ENCODE measurements at regions not wholly inside any gene's neighbourhood (a gene's known extent, or its start where the extent isn't known, plus 50 kb on each side); places are given as distances from the start of the nearest gene placed in this dataset.

DNA sequence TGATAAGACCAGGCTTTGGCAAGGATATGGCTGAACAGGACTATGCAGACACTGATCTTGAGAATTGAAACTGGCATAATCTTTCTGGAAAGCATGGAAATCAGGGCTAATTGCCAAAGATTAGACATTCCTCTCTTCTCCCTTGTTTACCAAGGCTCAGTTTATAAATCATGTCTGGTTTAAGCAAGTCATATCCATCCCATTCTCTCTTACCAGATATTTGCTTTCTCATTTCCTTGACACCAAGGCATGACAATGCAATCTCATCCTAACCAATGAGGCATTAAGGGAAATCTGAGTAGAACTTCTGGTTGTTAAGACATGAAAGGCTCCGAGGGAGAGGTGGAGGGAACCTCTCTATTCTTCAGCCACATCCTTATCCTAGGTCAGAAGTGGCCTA lies 110.3 kb upstream of the CEP85L start:
- TF ChIP-seq EZH2phosphoT487 (IDR thresholded peaks at IDR 0.05; ENCODE audit: low read depth): no peak
- TF ChIP-seq, protein P1, sequence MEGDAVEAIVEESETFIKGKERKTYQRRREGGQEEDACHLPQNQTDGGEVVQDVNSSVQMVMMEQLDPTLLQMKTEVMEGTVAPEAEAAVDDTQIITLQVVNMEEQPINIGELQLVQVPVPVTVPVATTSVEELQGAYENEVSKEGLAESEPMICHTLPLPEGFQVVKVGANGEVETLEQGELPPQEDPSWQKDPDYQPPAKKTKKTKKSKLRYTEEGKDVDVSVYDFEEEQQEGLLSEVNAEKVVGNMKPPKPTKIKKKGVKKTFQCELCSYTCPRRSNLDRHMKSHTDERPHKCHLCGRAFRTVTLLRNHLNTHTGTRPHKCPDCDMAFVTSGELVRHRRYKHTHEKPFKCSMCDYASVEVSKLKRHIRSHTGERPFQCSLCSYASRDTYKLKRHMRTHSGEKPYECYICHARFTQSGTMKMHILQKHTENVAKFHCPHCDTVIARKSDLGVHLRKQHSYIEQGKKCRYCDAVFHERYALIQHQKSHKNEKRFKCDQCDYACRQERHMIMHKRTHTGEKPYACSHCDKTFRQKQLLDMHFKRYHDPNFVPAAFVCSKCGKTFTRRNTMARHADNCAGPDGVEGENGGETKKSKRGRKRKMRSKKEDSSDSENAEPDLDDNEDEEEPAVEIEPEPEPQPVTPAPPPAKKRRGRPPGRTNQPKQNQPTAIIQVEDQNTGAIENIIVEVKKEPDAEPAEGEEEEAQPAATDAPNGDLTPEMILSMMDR (IDR thresholded peaks at IDR 0.05; ENCODE audit: low read depth, low read length): no peak
- Histone ChIP-seq H3K4me3 (ENCODE audit: low read length) (no peak overlapping the region), H2AFZ (ENCODE audit: low read depth, low read length) (no peak overlapping the region), H3K9ac (ENCODE audit: low read length) (no peak overlapping the region), H3K4me2 (ENCODE audit: low read length) (no peak overlapping the region), H3K27ac (ENCODE audit: low read length) (no peak overlapping the region), H3K36me3 (replicated peaks; ENCODE audit: low read depth, low read length) (no peaks in the 10 kb centered on the region), H4K20me1 (ENCODE audit: insufficient read depth, low read length) (no peaks in the 10 kb centered on the region), H3K9me3 (ENCODE audit: insufficient read depth, low read length) (no peaks in the 10 kb centered on the region), H3K27me3 (ENCODE audit: low read depth, low read length) (peaks cover 7% of the 10 kb centered on the region; the same call in 1 of the 2 replicates), H3K4me1 (ENCODE audit: low read length) (peaks cover 6% of the 10 kb centered on the region), H3K79me2 (ENCODE audit: low read length) (no peaks in the 10 kb centered on the region)

- no peak for TF ChIP-seq EZH2phosphoT487 (IDR thresholded peaks at IDR 0.05; ENCODE audit: low read depth)
- TF ChIP-seq, protein P1 (IDR thresholded peaks at IDR 0.05; ENCODE audit: low read depth, low read length): no peak
- no peaks in the 10 kb centered on the region for H4K20me1 ChIP-seq (ENCODE audit: insufficient read depth, low read length)
- H3K4me1 ChIP-seq (ENCODE audit: low read length): peaks cover 6% of the 10 kb centered on the region
- H3K27ac ChIP-seq (ENCODE audit: low read length): no peak overlapping the region
- H3K36me3 ChIP-seq (replicated peaks; ENCODE audit: low read depth, low read length): no peaks in the 10 kb centered on the region
- H3K9ac ChIP-seq (ENCODE audit: low read length): no peak overlapping the region
- no peak overlapping the region for H3K4me3 ChIP-seq (ENCODE audit: low read length)
- H3K79me2 ChIP-seq (ENCODE audit: low read length): no peaks in the 10 kb centered on the region
- no peaks in the 10 kb centered on the region for H3K9me3 ChIP-seq (ENCODE audit: insufficient read depth, low read length)
- no peak overlapping the region for H2AFZ ChIP-seq (ENCODE audit: low read depth, low read length)
- H3K27me3 ChIP-seq (ENCODE audit: low read depth, low read length): peaks cover 7% of the 10 kb centered on the region; the same call in 1 of the 2 replicates
- H3K4me2 ChIP-seq (ENCODE audit: low read length): no peak overlapping the region
Observed at GRCh38 chr6:118758946-118759345, 107.6 kb upstream of the CEP85L start.

GRCh38 chr6:118755941-118756646 lies 104.7 kb upstream of the CEP85L start:
- no peaks in the 10 kb centered on the region for H3K36me3 ChIP-seq (replicated peaks; ENCODE audit: low read depth, low read length)
- no peaks in the 10 kb centered on the region for H4K20me1 ChIP-seq (ENCODE audit: insufficient read depth, low read length)
- no peak overlapping the region for H2AFZ ChIP-seq (ENCODE audit: low read depth, low read length)
- peaks cover 6% of the 10 kb centered on the region for H3K4me1 ChIP-seq (ENCODE audit: low read length)
- TF ChIP-seq EZH2phosphoT487 (IDR thresholded peaks at IDR 0.05; ENCODE audit: low read depth): no peak
- TF ChIP-seq, protein P1 (IDR thresholded peaks at IDR 0.05; ENCODE audit: low read depth, low read length): no peak
- peaks cover 7% of the 10 kb centered on the region; the same call in 1 of the 2 replicates for H3K27me3 ChIP-seq (ENCODE audit: low read depth, low read length)
- no peak overlapping the region for H3K4me2 ChIP-seq (ENCODE audit: low read length)
- no peak overlapping the region for H3K9ac ChIP-seq (ENCODE audit: low read length)
- no peaks in the 10 kb centered on the region for H3K79me2 ChIP-seq (ENCODE audit: low read length)
- H3K27ac ChIP-seq (ENCODE audit: low read length): no peak overlapping the region
- no peak overlapping the region for H3K4me3 ChIP-seq (ENCODE audit: low read length)
- H3K9me3 ChIP-seq (ENCODE audit: insufficient read depth, low read length): no peaks in the 10 kb centered on the region

- Histone ChIP-seq H3K27me3 (ENCODE audit: low read depth, low read length) (no peaks in the 10 kb centered on the region), H3K4me3 (ENCODE audit: low read length) (no peak overlapping the region), H3K27ac (ENCODE audit: low read length) (no peak overlapping the region), H3K79me2 (ENCODE audit: low read length) (no peaks in the 10 kb centered on the region), H3K4me1 (ENCODE audit: low read length) (peaks cover 7% of the 10 kb centered on the region), H4K20me1 (ENCODE audit: insufficient read depth, low read length) (no peaks in the 10 kb centered on the region), H3K36me3 (replicated peaks; ENCODE audit: low read depth, low read length) (no peaks in the 10 kb centered on the region), H2AFZ (ENCODE audit: low read depth, low read length) (no peak overlapping the region), H3K9me3 (ENCODE audit: insufficient read depth, low read length) (no peaks in the 10 kb centered on the region), H3K4me2 (ENCODE audit: low read length) (no peak overlapping the region), H3K9ac (ENCODE audit: low read length) (no peak overlapping the region)
- no peak for TF ChIP-seq EZH2phosphoT487 (IDR thresholded peaks at IDR 0.05; ENCODE audit: low read depth)
- TF ChIP-seq, protein P1 (IDR thresholded peaks at IDR 0.05; ENCODE audit: low read depth, low read length): no peak
Observed at GRCh38 chr6:118752803-118753202, 101.4 kb upstream of the CEP85L start.

All from OCI-LY3 (cell line).